ENCODE measurements at regions not wholly inside any gene's neighbourhood (a gene's known extent, or its start where the extent isn't known, plus 50 kb on each side); places are given as distances from the start of the nearest gene placed in this dataset.

GRCh38 chr13:23129331-23129730, 51.4 kb upstream of the SGCG start:
- no peak for TF ChIP-seq CTCF (IDR thresholded peaks at IDR 0.05; ENCODE audit: extremely low read depth in 1 of 2, insufficient read depth in 1 of 2, low read depth in 1 of 2, low read length in 2 of 2)
- TF ChIP-seq POLR2AphosphoS5 (IDR thresholded peaks at IDR 0.05; ENCODE audit: insufficient read depth, low read depth, low read length) = no peak
- no peak for TF ChIP-seq EZH2 (IDR thresholded peaks at IDR 0.05; ENCODE audit: borderline replicate concordance, low read depth, low read length, severe bottlenecking)
- no peak for TF ChIP-seq GATA2 (IDR thresholded peaks at IDR 0.05; ENCODE audit: insufficient read depth, insufficient read length, low read depth, low read length)
- no peak for TF ChIP-seq POLR2A (IDR thresholded peaks at IDR 0.05; ENCODE audit: low read depth, low read length)
- TF ChIP-seq MAX (IDR thresholded peaks at IDR 0.05; ENCODE audit: insufficient read depth, insufficient read length) = no peak
- TF ChIP-seq JUN (IDR thresholded peaks at IDR 0.05; ENCODE audit: borderline replicate concordance, insufficient read depth, insufficient read length, low read depth) = no peak
- TF ChIP-seq MYC (IDR thresholded peaks at IDR 0.05; ENCODE audit: low read depth, low read length) = no peak
- no peak for TF ChIP-seq FOS (IDR thresholded peaks at IDR 0.05; ENCODE audit: borderline replicate concordance, insufficient read depth, low read length)

Measured in endothelial cell of umbilical vein (primary cell).